Renal cortical epithelial cell (primary cell): ENCODE measurements at regions not wholly inside any gene's neighbourhood (a gene's known extent, or its start where the extent isn't known, plus 50 kb on each side); places are given as distances from the start of the nearest gene placed in this dataset.
A peak's percentile ranks its signal among the peaks of the same experiment; 100 is the strongest.

Experiments
- DNase-seq: peaks from one replicate; pipeline ENCODE4 v3.0.0-alpha.2; 2011; ENCODE audit warnings: low read depth

DNA sequence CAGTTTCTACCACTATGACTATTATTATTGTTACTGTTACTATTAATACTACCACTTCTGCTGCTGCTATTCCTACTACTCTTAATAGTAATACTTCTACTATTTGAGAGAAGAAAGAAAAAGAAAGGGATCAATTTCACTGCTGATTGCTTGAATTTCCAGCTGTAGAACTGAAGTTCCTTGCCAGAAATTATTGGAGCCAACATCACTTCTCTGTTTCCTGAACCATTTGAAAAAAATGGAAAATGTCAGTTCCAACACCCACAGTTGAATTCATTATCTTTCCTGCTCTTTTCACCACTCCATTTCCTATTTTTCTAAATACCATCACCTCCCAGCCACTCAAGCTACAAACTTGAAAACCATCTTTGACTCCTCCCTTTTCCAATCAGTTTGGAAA, 54.1 kb upstream of the PIK3C2G start:
- no peak for DNase-seq

DNA sequence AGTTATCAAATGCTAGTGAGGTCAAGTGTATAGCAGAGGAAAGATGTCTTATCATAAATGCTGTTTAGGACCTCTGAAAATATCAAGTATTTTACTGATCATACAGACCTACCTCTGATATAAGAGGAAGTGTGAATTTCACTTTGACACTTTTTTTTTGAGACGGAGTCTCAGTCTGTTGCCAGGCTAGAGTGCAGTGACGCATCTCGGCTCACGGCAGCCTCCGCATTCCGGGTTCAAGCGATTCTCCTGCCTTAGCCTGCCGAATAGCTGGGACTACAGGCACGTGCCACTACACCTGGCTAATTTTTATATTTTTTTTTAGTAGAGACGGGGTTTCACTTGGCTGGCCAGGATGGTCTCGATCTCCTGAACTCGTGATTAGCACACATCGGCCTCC, 55.1 kb upstream of the PIK3C2G start:
- DNase-seq = no peak

DNA sequence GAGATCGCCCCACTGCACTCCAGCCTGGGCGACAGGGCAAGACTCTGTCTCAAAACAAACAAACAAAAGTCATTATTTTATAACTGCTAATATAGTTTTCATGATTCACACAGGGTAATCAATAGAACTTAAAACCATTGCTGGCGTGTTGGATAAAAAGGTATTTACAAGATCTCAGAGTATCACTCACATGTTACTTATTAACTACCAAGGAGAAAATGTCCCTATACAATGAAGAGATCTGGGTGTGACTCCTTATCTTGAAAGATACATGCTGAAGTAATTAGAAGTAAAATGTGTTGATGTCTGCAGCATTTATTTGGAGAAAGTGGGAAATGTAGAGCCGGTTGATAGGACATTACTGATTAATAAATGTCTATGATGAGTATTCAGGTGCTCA, 57.3 kb upstream of the PIK3C2G start:
- no peak for DNase-seq

DNA sequence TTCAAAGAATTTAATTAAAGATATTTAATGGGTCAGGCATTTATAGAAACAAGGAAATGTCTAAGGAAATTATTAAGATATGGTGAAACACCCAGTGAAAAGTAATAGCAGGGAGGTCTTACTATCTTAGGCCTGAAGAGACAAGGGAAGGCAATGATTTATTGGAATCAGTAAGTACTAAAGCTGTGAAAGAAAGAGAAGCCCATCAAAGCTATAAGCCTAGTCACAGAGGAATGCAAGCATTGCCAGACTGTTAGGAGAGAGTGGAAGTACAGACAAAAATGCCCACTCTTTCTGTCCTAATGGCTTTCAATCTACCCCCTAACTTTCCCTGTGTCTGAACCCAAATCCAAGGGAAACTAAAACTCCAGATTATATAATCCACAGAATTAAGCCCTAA, 69.2 kb upstream of the PIK3C2G start:
- no peak for DNase-seq

DNA sequence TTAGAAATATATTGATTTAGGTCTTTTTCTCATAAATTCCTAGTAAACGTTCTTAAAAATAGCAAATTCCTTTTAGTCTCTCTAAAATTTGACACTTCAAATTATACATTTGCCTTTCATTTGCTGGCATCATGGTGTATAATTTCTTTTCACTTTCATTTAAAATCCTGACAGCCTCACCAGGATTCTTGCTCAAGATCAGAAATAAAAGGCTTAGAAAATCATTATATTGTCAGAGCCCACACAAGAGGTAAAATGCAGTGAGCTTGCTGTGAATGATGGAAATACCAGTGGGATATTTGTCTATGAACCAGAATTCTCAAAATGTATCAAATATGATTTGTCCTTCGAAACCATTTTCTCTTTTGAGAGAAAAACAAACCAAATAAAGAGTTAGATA, 78.2 kb upstream of the PIK3C2G start:
- no peak for DNase-seq

DNA sequence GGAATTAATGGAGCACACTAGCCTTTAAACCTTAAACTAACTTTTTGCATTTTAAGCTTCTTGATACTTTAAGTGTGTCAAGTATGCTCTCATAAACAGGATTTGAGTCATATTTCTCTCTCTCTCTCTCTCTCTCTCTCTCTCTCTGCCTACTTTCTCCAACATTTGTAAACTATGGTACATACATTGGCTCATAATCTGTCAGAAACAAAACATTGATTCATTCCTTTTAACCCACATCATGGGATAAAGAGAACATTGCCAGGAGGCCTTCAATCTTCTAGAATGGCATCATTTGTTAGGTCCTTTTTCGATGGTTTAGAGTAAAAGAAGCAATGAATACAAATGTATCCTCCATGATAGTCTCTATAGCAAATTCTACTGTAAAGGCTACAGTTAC, 81.6 kb upstream of the RERGL start:
- no peak for DNase-seq

DNA sequence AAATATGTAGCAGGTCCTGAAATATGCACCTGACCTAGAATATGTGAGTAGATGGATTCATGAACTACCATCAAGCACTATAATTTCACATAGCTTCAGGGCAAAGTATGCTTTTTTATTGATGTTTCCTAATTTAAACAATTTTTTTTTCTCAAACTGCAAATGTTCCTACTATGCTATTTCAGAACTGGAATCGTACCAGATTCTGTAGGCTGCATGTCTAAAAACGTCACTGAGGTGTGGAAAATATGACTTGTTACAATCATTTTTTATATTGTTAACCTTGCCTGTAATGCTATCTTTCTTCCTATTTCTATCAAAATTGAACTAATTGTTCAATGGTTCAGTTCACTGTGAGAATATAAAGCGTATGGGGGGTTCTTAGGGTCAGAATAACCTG, 78.0 kb upstream of the RERGL start:
- DNase-seq = no peak

DNA sequence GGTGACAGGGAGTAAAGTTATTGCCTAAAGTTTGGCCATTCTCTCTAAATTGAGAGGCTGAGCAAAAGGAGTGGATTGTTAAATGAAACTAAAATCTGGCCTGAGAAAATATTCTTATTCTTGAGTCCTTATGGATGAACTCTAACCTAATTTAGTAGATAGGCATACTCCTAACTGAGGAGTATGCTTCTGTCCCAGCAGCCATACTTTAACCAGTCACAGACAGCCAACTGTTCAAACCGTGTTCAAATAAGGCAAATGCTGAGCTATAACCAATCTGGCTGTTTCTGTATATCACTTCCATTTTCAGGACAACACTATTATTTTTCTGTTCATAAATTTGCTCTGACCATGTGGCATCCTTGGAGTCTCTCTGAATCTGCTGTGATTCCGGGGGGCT, 75.9 kb upstream of the RERGL start:
- DNase-seq = no peak

DNA sequence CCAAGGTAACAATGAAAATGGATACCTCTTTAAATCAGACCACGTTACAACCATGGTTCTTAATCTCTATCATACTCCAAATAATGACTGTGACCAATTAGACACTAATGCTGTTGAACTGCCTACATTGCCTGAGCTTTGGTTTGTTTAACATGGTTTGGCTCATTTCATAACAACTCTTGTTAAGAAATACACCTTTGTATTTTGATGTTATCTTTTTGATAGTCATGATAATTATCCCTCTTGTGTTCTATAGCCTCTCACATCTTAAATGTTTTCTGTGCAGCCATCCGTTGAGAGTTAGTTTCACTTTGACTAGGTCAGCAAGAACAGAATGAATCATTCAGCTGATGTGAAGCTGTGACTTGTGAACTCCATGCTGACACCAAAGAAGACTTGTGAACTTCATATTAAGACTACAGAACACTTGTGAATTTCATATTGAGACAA, 75.5 kb upstream of the RERGL start:
- DNase-seq = peak; percentile 92

DNA sequence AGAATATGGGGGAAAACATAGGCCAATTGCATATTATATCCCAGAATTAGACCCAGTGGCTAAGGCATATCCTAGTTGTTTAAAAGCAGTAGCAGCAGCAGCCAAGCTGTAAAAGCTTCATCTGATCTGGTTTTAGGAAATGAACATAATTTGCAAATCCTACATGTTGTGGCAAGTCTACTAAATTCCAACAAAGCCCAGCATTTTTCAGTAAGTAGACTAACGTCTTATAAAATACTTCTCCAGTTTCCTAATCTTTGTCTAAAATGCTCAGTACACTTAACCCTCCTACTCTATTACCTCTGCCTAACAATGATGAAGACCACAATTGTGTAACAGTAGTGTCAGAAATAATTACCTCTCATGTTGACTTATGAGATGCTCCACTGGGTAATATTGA, 70.9 kb upstream of the RERGL start:
- no peak for DNase-seq

DNA sequence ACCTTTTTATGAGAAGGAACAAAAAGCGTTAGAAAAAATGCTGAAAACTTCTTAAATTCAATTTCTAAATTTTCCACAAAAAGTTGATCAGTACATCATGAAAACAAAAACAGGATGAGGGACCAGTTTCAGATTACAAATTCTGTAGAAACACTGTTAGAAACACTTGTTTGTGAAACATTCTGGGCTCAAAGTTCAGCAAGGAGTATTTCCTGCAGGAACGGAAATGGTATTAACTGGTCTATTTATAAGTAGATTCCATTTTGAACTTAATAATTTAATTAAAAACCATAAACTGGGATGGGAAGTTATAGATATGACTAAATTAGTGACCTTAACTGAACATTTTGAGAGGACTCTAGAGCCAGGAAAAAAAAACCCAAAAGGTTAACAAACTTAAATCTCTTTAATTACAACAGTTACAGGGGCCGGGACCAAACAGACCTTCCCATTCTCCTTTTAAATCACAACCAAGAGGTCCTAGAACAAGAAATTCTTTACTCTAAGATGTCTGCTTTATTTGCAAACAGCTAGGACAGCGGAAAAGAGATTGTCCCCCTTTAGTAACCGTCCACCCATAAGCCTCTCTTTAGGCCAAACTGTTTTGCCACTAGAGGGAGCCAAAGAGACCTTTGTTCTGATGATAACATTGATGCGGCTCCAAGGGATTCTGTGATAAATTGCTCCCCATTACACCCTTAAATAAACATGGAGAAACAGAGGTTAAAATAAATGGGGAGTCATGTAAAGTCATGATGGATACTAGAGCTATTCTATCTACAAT, 69.0 kb upstream of the RERGL start:
- peak; percentile 20 for DNase-seq

DNA sequence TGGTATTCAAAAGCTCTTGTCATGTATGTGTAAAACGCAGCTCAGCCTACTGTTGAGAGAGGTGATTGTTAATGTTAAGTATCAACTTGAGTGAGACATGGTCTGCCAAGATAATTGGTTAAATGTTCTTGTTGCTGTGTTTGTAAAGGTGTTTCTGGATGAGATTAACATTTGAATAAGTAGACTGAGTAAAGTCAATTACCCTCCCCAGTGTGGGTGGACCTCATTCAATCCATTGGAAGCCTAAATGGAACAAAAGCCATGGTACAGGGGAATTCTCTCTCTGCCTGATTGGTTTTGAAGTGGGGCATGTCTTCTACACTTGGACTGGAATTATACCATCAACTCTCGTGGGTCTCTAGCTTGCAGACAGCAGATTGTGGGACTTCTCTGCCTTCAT, 63.8 kb upstream of the RERGL start:
- DNase-seq = no peak

DNA sequence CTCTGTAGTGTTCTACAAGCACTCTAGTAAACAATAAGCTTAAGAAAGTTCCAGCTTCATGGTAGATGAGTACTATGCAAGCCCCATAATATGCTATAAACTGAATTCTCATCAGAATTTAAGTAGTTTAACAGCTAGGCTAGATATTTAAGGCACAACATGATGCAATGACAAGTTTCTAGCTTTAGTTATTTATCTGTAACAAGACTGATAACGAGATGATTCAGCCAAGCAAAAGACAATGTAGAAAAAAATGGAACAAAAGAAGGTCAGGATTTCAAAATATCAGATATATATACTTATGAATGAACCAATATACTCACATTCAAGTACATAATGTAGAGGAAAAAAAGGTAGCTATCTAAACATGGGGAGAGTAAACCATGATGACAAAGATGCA, 61.0 kb upstream of the RERGL start:
- no peak for DNase-seq

DNA sequence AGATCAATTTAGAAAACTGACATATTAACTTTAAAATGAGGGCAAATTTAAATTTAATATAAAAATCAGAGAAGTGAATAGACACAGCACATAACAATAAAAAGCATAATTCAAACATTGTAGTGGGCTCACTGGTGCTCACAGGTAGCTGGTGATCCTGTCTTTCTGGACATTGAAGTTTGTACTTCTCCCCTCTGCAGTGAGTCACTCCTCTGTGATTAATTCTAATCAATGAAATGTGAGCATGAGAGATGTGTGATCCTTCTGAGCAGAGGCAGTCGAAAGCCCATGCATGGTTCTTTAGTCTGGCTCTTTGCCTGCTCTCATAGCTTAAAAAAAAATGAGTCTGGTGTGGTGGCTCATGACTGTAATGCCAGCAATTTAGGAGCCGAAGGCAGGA, 59.0 kb upstream of the RERGL start:
- peak; percentile 47 for DNase-seq

DNA sequence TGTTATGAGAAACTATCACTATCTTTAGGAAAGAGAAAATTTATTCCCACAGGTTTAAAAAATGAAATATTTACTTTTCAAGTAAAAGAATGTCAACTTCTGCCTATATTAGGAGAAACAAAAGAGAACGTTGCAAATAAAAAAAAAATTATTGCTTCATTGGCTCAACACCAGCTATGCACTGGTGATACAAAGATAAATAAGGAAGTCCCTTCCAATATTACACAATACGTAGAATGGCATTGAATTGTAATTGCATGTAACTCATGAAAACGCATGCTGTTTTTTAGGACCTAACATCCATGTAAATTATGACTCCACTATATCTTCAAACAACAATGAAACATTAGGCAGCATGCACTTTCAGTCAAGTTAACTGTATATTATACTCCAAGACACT, 56.4 kb upstream of the RERGL start:
- peak; percentile 20 for DNase-seq

DNA sequence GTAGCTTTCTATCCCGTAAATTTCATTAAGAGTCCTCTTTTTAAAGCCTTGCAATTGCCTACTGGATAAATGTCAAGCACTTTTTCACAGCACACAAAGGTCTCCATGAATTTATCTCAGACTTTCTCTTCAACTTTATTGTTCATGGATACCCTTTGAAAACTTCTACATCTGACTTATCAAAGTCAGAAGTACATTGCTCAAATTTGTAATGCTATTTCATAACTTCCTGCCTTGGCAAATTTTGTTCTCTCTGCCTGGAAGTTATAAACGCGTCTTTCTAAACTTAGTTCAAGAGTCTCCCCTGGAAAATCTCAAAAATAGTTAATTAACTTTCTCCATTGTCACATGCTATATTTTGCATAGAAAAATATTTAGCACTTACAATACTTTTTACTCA, 55.9 kb upstream of the RERGL start:
- DNase-seq = no peak

DNA sequence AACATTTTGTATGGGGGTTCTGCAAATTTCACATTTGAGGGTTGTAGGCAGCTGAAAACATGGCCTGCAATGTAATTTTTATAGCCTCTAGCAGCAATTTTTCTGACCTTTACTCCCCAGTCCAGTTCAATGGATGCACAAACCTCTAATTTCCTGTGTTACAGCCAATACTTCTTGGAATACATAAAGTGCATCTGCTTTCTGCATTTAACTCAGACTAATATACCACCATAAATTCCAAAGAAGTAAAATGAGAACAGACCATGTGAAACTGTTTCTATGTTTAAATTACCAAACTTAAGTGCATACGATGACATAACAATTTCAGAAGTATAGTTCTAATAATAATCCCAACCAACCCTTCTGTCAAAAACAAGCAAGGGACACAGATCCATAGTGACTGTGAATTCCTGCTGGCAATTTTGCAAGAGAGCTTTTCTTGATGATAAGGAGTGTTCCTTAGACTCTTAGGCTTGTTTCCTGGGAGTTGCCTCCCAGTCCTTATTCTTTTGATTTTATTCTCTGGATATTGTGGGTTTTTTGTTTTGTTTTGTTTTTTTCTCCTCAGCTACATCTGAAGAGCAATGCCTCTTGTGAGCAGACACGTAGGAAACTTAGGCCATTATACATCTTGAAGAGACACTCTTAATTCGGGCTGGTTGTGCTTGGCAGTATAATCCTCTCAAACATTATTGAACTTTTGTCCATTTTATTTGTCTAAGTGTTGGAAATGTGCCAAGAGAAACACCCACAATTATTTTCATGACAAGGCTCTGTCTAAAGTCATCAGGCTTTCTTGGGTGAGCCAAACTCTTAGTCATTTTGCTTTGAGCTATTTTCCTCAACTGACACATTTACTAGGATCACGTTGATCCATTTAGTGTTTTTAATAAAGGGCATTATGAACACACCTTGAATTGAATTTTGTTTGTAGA, 51.3 kb upstream of the RERGL start:
- DNase-seq = peak; percentile 86

DNA sequence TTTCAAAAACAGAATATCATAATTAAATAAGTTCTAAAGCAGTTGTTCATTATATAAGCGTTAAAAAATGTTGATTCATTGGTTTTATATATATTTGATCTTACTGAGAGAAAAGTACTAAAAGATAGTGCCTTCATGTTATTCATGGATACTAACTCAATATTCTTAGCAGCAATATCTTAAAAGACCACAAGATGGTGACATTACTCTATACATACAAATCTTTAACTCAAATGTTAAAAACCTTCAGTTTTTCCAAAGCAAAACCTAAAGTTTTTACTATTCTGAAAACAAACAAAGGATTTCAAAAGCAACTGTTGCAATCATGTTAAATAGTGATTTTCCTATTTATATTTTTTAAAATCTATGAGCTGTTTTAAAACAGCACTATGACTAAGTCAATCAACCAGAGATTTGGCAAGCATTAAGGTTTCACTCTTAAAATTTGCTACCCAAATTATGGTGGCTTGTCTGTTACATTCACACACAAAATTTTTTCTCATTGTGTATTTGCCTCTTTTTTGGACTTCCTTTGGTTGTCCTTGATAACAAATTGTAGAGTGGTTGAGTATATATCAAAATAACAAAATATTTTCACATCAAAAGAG, 50.1 kb upstream of the RERGL start:
- peak; percentile 55 for DNase-seq
